ENCODE measurements at regions not wholly inside any gene's neighbourhood (a gene's known extent, or its start where the extent isn't known, plus 50 kb on each side); places are given as distances from the start of the nearest gene placed in this dataset.

DNA sequence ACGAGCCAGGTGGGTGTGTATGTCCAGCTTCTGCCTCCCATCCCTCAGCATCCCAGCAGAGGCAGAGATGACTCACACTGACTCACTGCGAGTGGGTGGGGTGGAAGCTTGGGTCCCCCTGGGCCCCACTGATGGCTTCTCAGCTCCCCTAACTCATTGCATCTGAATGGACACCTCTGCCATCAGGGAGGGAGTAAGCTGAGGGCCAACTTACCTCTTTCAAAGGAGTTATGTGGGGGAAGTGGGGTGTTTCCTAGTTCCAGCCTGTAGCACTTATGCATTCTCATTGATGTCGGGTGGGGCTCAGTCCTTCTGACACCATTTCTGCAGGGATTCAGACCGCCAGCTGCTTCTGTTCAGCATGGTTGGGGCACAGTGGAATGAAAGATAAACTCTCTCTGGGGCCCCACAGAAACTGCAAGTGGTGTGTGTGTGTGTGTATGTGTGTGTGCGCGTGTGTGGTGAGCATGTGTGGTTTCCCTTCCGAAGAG, 1425.8 kb downstream of the TBC1D22A start:
- POLR2A ChIA-PET: no interaction called here
- peaks cover 16% of the 10 kb centered on the region for H3K9me3 Mint-ChIP-seq (ENCODE audit: insufficient read depth)

GRCh38 chr22:48187356-48187755, 1424.9 kb downstream of the TBC1D22A start:
- Histone ChIP-seq H3K27ac (ENCODE audit: low read length in 2 of 2) (no peak overlapping the region), H3K79me2 (ENCODE audit: control insufficient read depth, insufficient read depth, low read length) (no peaks in the 10 kb centered on the region), H3K9me3 (ENCODE audit: control extremely low read depth in 1 of 3, control insufficient read depth in 2 of 3, insufficient read depth in 1 of 3, low read length in 2 of 3) (peaks cover 9 to 21% (median 14%) of the 10 kb centered on the region in 3 donors), H2AFZ (ENCODE audit: insufficient read depth, low read depth, low read length, poor library complexity, severe bottlenecking) (no peak overlapping the region), H4K20me1 (ENCODE audit: control insufficient read depth, insufficient read depth, low read length, poor library complexity, severe bottlenecking) (no peaks in the 10 kb centered on the region), H3K27me3 (replicated peaks in 1 of 4; ENCODE audit: control extremely low read depth in 1 of 4, control insufficient read depth in 3 of 4, insufficient read depth in 4 of 4, low read length in 3 of 4) (no peaks in the 10 kb centered on the region), H3K36me3 (replicated peaks in 1 of 2; ENCODE audit: control extremely low read depth in 1 of 2, control insufficient read depth in 1 of 2, extremely low read depth in 1 of 2, insufficient read depth in 2 of 2, low read length in 1 of 2) (no peaks in the 10 kb centered on the region), H3K4me2 (replicated peaks; ENCODE audit: low read depth, low read length, poor library complexity, severe bottlenecking) (no peak overlapping the region), H3K4me1 (ENCODE audit: control insufficient read depth in 2 of 2, insufficient read depth in 2 of 2, low read length in 2 of 2) (no peaks in the 10 kb centered on the region), H3K9ac (ENCODE audit: low read length) (no peak overlapping the region), H3K4me3 (ENCODE audit: control extremely low read depth in 1 of 5, extremely low read depth in 1 of 5, insufficient read depth in 1 of 5, low read depth in 2 of 5, low read length in 4 of 5) (no peak overlapping the region)
- Mint-ChIP-seq H3K4me3 (no peak overlapping the region), H3K9me3 (ENCODE audit: insufficient read depth) (peaks cover 16% of the 10 kb centered on the region), H3K4me1 (no peaks in the 10 kb centered on the region), H3K27ac (no peak overlapping the region), H3K27me3 (no peaks in the 10 kb centered on the region)
- WGBS (ENCODE audit: insufficient coverage): 97% methylated on average over 8 of the region's 8 CpGs
- DNase-seq: no peak
- ChIA-PET CTCF (no interaction called here), POLR2A (no interaction called here)
- no peak for ATAC-seq (ENCODE audit: low read depth)
- no peak for TF ChIP-seq CTCF (IDR thresholded peaks at IDR 0.05)
- TF ChIP-seq EZH2 (IDR thresholded peaks at IDR 0.05; ENCODE audit: borderline replicate concordance, insufficient read depth, low read depth, low read length, poor library complexity, severe bottlenecking): no peak
- intact Hi-C loops (cut with micrococcal nuclease): no loop called here

More for the DNA sequence above, 1425.8 kb downstream of the TBC1D22A start:
- Histone ChIP-seq H3K4me1 (ENCODE audit: control insufficient read depth in 2 of 2, insufficient read depth in 2 of 2, low read length in 2 of 2) (no peaks in the 10 kb centered on the region), H3K4me3 (ENCODE audit: control extremely low read depth in 1 of 5, extremely low read depth in 1 of 5, insufficient read depth in 1 of 5, low read depth in 2 of 5, low read length in 4 of 5) (no peak overlapping the region), H2AFZ (ENCODE audit: insufficient read depth, low read depth, low read length, poor library complexity, severe bottlenecking) (no peak overlapping the region), H3K4me2 (replicated peaks; ENCODE audit: low read depth, low read length, poor library complexity, severe bottlenecking) (no peak overlapping the region), H3K9me3 (ENCODE audit: control extremely low read depth in 1 of 3, control insufficient read depth in 2 of 3, insufficient read depth in 1 of 3, low read length in 2 of 3) (peaks cover 10 to 26% (median 18%) of the 10 kb centered on the region in 3 donors), H3K9ac (ENCODE audit: low read length) (no peak overlapping the region), H4K20me1 (ENCODE audit: control insufficient read depth, insufficient read depth, low read length, poor library complexity, severe bottlenecking) (no peaks in the 10 kb centered on the region), H3K79me2 (ENCODE audit: control insufficient read depth, insufficient read depth, low read length) (no peaks in the 10 kb centered on the region), H3K36me3 (replicated peaks in 1 of 2; ENCODE audit: control extremely low read depth in 1 of 2, control insufficient read depth in 1 of 2, extremely low read depth in 1 of 2, insufficient read depth in 2 of 2, low read length in 1 of 2) (no peaks in the 10 kb centered on the region), H3K27me3 (replicated peaks in 1 of 4; ENCODE audit: control extremely low read depth in 1 of 4, control insufficient read depth in 3 of 4, insufficient read depth in 4 of 4, low read length in 3 of 4) (no peaks in the 10 kb centered on the region), H3K27ac (ENCODE audit: low read length in 2 of 2) (no peak overlapping the region)
- CTCF ChIA-PET: no interaction called here
- H3K27me3 Mint-ChIP-seq: no peaks in the 10 kb centered on the region
- H3K27ac Mint-ChIP-seq: no peak overlapping the region
- DNase-seq (no peak), ATAC-seq (ENCODE audit: low read depth) (no peak)
- WGBS (ENCODE audit: insufficient coverage): 100% methylated on average over 2 of the region's 7 CpGs
- no peaks in the 10 kb centered on the region for H3K4me1 Mint-ChIP-seq
- no peak overlapping the region for H3K4me3 Mint-ChIP-seq
- TF ChIP-seq CTCF (IDR thresholded peaks at IDR 0.05) (no peak), EZH2 (IDR thresholded peaks at IDR 0.05; ENCODE audit: borderline replicate concordance, insufficient read depth, low read depth, low read length, poor library complexity, severe bottlenecking) (no peak)
- intact Hi-C loops (cut with micrococcal nuclease): no loop called here
